ENCODE measurements at regions not wholly inside any gene's neighbourhood (a gene's known extent, or its start where the extent isn't known, plus 50 kb on each side); places are given as distances from the start of the nearest gene placed in this dataset.

- no peak for TF ChIP-seq YY1 (IDR thresholded peaks at IDR 0.05; ENCODE audit: insufficient read depth, insufficient read length)
- no peak for TF ChIP-seq SUZ12 (IDR thresholded peaks at IDR 0.05; ENCODE audit: extremely low read depth, insufficient read depth, insufficient read length)
- no peak for TF ChIP-seq ZNF274 (IDR thresholded peaks at IDR 0.05; ENCODE audit: low read depth, low read length)
Observed at GRCh38 chr15:38879909-38880471, 315.4 kb upstream of the RASGRP1 start.
